GM19239 (cell line): ENCODE measurements at regions not wholly inside any gene's neighbourhood (a gene's known extent, or its start where the extent isn't known, plus 50 kb on each side); places are given as distances from the start of the nearest gene placed in this dataset.
"Not testable (repeated sequence)": the region's sequence is repeated elsewhere in the genome, so short reads cannot be mapped to it uniquely, and the experiment has no call there.

ENCODE experiments used
- DNase-seq: peaks from one replicate; pipeline ENCODE4 v3.0.0; 2011; ENCODE audit warnings: low spot score; ENCODE audit not compliant: insufficient read length
- FAIRE-seq: peaks from 2 replicates; lab custom pipeline; 2011; peaks lifted over from hg19 to GRCh38; lab: Jason Lieb, UNC

DNA sequence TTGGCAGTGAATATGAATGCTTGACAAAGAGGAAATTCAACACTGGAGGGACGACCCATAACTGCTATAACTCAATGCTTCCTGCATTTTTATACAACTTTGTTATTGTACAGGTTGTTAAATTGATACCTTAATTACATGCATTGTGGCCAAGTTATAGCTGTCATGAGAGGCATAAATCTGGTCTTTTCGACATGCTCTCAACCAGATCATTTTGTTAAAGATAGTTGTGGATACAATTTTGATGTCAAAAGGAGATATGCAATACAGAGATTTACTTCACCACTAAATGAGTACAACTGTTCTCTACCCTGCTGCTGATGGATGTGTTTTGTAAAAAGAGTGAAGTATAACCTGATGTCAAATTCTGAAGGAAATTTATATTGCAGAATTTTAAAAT, 946.0 kb downstream of the GALC start:
- DNase-seq: no peak

DNA sequence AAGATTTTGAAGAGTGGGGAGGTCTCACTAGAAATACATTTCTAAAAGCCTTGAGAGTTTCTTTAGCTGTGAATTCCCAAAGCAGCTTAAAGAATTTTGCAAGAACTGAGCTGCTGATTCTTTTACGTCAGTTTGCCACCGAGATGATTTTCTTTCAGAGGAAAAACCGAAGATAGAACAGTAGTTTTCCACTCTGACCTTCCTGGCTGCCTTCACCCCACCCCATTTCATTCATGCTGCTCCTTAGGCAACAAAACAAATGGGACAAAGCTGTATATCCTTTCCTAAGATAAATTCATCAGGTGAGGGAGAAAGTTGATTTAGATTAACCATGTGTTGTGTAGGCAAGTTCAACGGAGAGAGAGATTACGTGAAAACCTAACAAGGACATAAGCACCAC, 947.0 kb downstream of the GALC start:
- no peak for FAIRE-seq
- DNase-seq: no peak

More for the DNA sequence above, 946.0 kb downstream of the GALC start:
- FAIRE-seq: no peak

DNA sequence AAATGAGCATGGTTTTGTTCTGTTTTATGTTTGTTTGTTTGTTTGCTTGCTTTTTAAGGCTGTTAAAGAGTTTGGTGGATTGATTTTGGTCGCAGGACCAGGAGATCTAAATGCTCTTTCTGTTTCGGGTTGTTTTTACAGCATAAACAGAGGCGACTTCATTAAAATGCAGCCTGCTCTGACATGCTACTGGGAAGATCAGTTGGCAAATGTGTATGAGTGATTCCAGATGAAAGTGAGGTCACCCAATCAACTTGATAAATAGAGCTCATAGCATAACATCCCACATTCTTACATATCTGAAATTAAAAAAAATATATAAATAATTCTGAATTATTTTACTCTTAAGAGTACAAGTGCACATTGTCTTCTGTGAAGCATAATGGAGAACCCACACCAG, 947.7 kb downstream of the GALC start:
- no peak for DNase-seq
- no peak for FAIRE-seq

DNA sequence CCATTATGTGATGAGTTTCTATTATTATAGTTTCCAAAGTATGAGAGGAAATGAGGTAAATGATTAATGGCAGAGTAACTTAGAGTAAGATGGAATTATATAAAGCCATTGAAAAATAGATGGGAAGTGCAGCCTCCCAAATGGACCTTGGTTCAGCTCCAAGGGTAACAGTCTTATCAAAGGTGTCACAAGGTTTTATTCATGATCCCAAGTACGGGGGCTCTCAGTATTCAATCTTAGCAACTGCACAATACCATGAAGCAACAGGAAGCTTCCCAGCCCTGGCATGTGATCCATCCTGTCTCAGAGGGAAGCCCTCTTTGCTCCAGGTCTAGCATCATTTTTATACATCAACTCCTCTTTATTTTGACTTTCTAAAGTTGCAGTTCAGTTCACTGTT, 948.2 kb downstream of the GALC start:
- FAIRE-seq (no peak), DNase-seq (no peak)

DNA sequence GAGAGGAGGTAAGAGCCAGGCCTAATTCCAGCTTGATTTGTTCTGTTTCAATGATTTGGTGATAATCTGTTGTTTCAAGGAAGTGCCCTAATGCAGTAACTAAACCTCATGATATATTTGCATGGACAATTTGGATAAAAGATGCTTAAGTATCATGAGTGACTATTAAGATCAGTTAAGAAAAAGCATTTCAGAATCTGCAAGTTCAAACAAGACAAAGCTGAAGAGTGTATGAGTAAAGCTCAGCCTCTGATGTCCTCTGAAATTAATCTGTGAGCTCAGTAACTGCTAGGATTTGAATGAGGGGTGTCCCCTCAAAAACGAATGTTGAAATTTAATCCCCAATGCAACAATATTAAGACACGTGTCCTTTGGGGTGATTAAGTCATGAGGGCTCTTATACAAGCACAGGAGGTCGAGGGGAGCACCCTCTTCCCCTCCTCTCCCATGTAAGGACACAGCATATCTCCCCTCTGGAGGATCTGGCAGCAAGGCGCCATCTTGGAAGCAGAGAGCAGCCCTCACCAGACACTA, 949.2 kb downstream of the GALC start:
- FAIRE-seq: no peak
- no peak for DNase-seq

GRCh38 chr14:87042354-87042753, 950.6 kb downstream of the GALC start:
- FAIRE-seq (no peak), DNase-seq (no peak)

DNA sequence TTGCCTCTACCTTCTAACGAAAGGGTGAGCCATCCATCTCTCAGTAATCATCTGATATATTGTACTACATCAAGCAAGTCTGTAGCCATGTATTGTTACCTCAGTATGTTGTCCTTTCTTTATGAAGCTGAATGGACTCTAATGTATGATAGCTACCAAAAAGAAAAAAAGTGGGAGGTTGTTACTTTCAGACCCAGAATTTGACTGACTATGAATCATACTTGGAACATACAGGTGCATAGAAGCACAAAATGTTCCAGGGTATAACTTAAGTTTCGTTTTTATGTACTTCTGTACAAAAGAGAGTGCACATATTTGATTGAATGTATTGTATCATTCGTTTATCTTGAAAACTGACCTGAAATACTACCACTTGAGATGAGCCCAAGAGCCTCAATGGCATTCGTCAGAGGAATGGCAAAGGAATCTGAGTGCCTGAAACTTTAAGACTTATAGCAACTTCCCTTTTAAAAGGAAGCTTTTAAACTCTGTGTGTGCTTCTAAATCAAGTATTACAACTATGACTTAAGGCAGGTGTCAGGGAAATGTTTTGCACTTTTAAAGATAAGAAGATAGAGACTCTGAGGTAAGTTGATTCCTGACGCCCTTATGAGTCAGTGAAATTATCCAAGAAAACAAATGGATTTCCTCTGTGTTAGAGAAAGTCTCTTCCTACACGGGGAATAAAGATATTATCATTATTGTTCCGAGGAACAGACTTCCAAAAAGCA, 951.5 kb downstream of the GALC start:
- FAIRE-seq (no peak), DNase-seq (no peak)

DNA sequence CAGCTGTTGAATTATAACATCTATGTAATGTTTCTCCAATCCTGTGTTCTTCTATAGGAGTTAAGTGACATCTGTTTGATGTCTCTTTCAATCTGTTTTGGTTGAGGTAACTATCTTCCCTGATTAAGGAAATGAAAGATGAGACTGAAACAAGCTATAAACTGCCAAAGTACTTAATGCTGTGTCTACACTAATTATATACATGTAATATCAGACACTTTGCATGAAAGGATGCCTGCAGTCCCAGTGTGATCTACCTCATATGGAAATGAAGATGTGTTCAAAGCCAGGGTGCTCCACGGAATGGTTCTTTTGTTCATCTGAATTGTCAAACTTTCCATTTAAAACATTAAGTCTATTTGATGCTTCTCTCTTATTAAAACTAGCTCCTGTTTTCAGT, 958.3 kb downstream of the GALC start:
- FAIRE-seq (no peak), DNase-seq (no peak)

DNA sequence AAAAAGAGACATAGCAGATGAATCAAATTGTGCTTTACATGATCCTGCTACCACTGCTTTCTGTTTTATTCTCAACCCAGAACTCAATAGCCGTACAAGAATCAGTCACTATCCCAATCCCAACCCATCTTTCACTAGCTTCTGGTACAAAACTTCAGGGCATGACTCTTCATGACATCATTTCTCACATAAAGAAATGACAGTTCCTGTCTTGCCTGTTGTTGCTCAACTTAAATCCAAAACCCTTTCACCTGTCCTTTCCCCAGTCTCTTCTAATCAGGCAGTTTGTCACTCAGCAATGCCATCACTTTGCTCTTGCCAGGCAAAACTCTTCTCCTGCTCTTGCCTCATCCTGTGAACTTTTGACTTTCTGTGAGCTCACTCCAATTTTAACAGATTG, 962.8 kb downstream of the GALC start:
- no peak for DNase-seq
- FAIRE-seq: no peak

DNA sequence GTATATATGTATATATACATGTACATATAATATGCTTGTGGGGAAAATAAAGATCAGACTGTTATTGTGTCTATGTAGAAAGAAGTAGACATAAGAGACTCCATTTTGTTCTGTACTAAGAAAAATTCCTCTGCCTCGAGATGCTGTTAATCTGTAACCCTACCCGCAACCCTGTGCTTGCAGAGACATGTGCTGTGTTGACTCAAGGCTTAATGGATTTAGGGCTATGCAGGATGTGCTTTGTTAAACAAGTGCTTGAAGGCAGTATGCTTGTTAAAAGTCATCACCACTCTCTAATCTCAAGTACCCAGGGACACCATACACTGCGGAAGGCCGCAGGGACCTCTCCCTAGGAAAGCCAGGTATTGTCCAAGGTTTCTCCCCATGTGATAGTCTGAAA, 972.9 kb downstream of the GALC start:
- FAIRE-seq, DNase-seq: not testable (repeated sequence)

GRCh38 chr14:87018294-87018693, 974.7 kb downstream of the GALC start:
- DNase-seq (no peak), FAIRE-seq (no peak)

DNA sequence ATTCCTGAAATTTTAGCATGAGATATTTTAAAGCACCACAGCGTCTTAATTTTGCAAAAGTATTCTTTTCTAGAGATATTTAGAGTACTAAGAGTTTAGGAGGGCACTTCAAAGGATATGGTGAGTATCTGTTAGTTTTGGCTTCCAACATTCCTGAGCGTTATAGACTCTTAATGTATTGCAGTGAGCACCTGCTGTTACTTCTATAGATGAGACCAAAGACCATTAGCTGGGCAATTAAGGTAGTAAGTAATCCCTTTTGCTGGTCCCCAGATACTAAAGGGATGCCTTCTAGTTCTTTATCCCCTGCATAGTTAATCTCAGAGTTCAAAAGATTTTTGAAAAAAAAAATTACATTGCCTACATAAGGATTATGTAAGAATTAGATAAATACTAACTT, 975.6 kb downstream of the GALC start:
- no peak for FAIRE-seq
- DNase-seq: no peak

DNA sequence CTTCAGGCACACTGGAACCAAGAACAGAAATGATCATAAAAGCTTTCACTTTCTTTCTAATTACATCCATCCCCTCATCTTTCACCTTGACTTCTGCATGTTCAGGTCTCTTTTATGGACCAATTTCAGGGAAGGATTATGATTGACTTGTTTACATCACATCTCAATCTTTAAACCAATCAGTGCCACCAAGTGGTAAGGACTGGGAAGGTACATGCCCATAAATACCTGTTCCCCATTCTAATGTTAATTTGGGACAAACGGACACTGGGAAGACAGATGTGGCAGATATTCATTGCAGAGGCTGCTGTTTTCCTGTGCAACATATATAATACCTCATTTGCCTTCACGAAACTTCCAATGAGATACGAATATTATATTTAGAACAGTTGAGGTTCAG, 978.1 kb downstream of the GALC start:
- FAIRE-seq: no peak

DNA sequence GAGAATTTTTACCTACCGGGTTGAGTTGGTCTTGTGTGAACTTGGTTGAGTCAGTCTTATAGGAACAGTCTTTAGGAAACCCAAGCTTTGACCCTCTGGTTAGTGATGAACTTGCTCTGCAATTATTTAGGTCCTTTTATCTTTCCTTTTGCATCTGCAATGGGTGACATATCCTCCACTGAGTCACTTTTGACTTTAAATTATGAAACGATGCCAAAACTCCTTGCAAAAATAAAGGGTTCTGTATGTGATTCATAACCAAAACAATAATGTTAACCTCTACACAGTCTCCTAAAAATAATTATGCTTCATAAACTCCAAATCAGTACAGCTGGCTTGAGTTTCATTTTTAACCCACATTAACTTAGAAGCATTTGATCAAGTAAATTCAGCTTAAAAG, 979.4 kb downstream of the GALC start:
- no peak for DNase-seq
- no peak for FAIRE-seq

More for the DNA sequence above, 978.1 kb downstream of the GALC start:
- no peak for DNase-seq

- FAIRE-seq (no peak), DNase-seq (no peak)
These were observed 984.0 kb downstream of the GALC start for GRCh38 chr14:87008965-87009364.

GRCh38 chr14:87005280-87005679, 987.7 kb downstream of the GALC start:
- FAIRE-seq: no peak
- no peak for DNase-seq

GRCh38 chr14:87002776-87003175, 990.2 kb downstream of the GALC start:
- no peak for DNase-seq
- no peak for FAIRE-seq

DNA sequence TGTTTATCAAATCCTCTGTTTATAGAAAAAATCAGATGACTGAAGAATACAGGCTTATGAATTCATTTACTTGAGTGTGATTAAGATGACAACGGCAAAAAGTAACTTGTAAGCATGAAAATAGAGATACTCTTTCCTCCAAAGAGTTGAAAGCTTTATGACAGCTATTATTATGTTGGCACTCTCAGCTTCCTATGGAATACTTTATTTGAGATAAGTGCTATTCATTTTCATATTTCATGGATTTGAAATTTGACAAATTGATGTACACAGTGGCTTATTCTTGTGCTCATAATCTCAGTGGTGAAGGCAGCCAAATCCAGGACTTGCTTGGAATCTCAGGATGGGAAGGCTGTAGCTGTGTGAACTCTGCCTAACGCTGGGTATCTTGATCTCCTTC, 991.6 kb downstream of the GALC start:
- no peak for DNase-seq
- FAIRE-seq: no peak

DNA sequence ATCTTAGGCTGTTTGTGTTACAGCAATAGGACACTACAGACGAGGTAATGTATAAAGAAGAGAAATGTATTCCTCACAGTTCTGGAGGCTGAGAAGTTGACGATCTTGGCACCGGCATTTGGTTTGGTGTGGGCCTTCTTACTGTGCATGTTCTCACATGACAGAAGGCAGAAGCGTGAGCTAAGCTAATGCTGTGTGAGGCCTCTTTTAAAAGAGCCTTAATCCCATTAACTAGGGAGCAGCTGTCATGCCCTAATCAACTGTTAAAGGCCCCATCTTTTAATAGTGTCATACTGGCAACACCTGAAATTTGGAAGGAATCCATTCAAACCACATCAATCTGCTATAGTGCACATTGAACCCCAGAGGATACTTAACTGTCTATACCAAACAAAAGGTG, 992.9 kb downstream of the GALC start:
- DNase-seq: no peak
- FAIRE-seq: no peak

GRCh38 chr14:86999036-86999435, 993.9 kb downstream of the GALC start:
- DNase-seq (no peak), FAIRE-seq (no peak)

DNA sequence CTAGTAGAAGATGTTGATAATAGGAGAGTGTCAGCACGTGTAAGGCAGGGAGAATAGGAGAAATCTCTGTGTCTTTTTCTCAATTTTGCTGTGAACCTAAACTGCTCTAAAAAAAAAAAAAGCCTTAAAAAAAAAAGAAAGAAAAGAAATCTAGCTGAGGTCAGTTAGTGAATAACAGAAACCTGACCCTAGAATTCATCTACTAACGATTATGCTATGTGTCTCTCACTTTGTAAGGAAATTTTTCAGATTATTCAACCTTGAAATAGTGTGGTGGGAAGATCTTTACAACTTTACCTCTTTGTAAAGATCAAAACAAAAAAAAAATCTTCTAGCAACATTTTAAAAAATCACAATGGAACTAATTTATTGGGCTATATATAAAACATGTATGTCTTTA, 995.7 kb downstream of the GALC start:
- FAIRE-seq: no peak
- no peak for DNase-seq

DNA sequence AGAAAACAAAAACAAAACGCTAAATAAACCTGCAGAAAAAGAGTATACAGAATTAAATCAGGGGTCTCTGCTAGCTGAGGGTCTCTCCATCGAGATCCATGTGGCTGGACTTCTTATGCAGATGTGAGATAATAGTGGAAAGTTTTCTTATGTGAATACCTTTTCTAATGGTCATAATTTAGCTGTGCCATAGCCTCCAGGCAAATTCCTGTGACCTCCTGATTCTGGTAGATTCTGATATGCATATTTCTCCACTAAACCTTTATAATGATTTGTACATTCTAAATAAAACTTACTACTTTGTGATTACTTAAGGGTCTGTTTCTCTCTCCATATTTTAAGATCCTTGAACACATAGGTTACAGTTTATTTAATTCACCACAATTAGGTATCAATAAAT, 1002.6 kb downstream of the GALC start:
- no peak for FAIRE-seq
- DNase-seq: no peak
